ENCODE measurements at regions not wholly inside any gene's neighbourhood (a gene's known extent, or its start where the extent isn't known, plus 50 kb on each side); places are given as distances from the start of the nearest gene placed in this dataset.

GRCh38 chr4:183563874-183564273, 59.0 kb downstream of the ING2 start:
- peak; percentile 38 for DNase-seq (ENCODE audit: low spot score)

- DNase-seq (ENCODE audit: low spot score): no peak
Measured at GRCh38 chr4:183571350-183571941, 66.6 kb downstream of the ING2 start.

- no peak for DNase-seq (ENCODE audit: low spot score)
Measured at GRCh38 chr4:183576701-183577404, 72.0 kb downstream of the ING2 start.

GRCh38 chr4:183580370-183580769, 75.5 kb downstream of the ING2 start:
- no peak for DNase-seq (ENCODE audit: low spot score)

GRCh38 chr4:183580849-183581248, 76.0 kb downstream of the ING2 start:
- no peak for DNase-seq (ENCODE audit: low spot score)

GRCh38 chr4:183586824-183587223, 72.2 kb downstream of the RWDD4 start:
- DNase-seq (ENCODE audit: low spot score): no peak

- peak; percentile 13 for DNase-seq (ENCODE audit: low spot score)
Measured at GRCh38 chr4:183588169-183588675, 70.8 kb downstream of the RWDD4 start.

GRCh38 chr4:183588691-183589090, 70.3 kb downstream of the RWDD4 start:
- DNase-seq (ENCODE audit: low spot score): no peak

GRCh38 chr4:183589461-183590099, 69.4 kb downstream of the RWDD4 start:
- no peak for DNase-seq (ENCODE audit: low spot score)

Measured in globus pallidus (tissue), 1 donor.